ENCODE measurements at regions not wholly inside any gene's neighbourhood (a gene's known extent, or its start where the extent isn't known, plus 50 kb on each side); places are given as distances from the start of the nearest gene placed in this dataset.

DNA sequence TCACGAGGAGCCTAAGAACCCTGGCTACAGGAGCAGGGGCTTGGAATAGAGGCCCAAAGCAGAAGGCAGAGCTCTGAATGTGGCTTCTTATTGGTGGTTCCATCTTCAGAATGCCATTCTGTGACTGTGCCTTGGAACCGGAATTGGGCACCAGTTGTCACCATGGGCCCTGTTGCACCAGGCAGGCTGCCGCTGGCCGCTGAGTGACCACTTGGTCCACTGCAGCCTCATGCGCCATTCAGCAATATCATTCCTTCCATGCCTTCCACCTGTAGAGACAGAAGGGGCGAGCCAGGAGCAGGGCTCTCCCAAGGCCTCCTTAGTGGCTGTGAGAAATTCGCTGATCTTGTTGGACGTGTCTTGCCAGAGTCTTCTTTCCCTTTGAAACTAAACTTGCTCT, 270.3 kb upstream of the CHD6 start:
- TF ChIP-seq, protein P1, sequence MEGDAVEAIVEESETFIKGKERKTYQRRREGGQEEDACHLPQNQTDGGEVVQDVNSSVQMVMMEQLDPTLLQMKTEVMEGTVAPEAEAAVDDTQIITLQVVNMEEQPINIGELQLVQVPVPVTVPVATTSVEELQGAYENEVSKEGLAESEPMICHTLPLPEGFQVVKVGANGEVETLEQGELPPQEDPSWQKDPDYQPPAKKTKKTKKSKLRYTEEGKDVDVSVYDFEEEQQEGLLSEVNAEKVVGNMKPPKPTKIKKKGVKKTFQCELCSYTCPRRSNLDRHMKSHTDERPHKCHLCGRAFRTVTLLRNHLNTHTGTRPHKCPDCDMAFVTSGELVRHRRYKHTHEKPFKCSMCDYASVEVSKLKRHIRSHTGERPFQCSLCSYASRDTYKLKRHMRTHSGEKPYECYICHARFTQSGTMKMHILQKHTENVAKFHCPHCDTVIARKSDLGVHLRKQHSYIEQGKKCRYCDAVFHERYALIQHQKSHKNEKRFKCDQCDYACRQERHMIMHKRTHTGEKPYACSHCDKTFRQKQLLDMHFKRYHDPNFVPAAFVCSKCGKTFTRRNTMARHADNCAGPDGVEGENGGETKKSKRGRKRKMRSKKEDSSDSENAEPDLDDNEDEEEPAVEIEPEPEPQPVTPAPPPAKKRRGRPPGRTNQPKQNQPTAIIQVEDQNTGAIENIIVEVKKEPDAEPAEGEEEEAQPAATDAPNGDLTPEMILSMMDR (IDR thresholded peaks at IDR 0.05) = no peak
- Histone ChIP-seq H3K4me3 (no peak overlapping the region), H3K4me1 (no peaks in the 10 kb centered on the region), H3K27me3 (no peaks in the 10 kb centered on the region), H3K27ac (no peak overlapping the region), H3K9me3 (no peaks in the 10 kb centered on the region), H3K36me3 (no peaks in the 10 kb centered on the region)
- no peak for DNase-seq
- intact Hi-C loops (cut with DNase I; ENCODE audit: low total_unique reads) = no loop called here

DNA sequence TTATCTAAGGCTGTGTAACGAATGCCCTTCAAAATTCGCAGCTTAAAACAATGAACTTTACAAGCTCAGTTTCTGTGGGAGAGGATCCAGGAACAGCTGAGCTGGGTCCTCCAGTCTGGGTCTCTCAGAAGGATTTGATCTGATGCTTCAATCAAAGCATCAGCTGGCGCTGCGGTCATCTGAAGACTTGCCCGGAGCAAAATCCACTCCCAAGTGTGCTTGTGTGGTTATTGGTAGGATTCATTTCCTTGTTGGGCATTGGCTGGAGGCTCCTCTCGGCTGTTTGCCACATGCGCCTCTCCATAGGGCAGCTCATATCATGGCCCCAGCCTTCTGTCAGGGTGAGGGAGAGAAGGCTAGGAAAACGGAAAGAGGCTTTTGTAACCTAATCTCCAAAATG, 269.3 kb upstream of the CHD6 start:
- Histone ChIP-seq H3K27me3 (no peaks in the 10 kb centered on the region), H3K9me3 (no peaks in the 10 kb centered on the region), H3K27ac (no peak overlapping the region), H3K4me1 (no peaks in the 10 kb centered on the region), H3K4me3 (no peak overlapping the region), H3K36me3 (no peaks in the 10 kb centered on the region)
- TF ChIP-seq, protein P1 (IDR thresholded peaks at IDR 0.05) = no peak
- intact Hi-C loops (cut with DNase I; ENCODE audit: low total_unique reads) = no loop called here
- no peak for DNase-seq

DNA sequence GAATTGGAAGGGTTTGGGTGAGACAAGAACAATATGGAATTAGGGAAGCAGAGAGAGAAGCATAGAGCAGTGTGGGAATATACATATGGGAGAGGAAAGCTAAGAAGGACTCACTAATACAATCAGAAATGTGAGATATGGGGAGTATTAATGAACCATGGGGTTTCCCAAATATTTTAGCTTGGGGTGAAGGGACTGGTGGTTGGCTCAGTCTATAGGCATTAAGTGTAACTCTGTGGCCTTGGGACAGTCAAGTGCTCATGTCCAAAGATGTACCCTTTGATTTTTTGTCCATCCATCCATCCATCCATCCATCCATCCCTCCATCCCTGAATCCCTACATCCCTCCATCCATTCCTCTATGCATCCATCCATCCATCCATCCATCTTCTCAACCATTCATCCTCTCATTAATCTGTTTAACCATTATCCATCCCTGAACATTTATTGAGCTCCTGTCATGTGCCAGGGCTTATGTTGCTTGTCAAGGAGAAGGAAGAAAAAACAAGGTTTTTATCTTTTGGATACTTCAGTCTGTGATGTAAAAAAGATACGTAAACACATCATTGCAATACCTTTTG, 263.4 kb upstream of the CHD6 start:
- Histone ChIP-seq H3K4me3 (no peak overlapping the region), H3K9me3 (no peaks in the 10 kb centered on the region), H3K4me1 (no peaks in the 10 kb centered on the region), H3K36me3 (no peaks in the 10 kb centered on the region), H3K27ac (no peak overlapping the region), H3K27me3 (no peaks in the 10 kb centered on the region)
- TF ChIP-seq, protein P1 (IDR thresholded peaks at IDR 0.05) = no peak
- DNase-seq = no peak
- intact Hi-C loops (cut with DNase I; ENCODE audit: low total_unique reads) = no loop called here

DNA sequence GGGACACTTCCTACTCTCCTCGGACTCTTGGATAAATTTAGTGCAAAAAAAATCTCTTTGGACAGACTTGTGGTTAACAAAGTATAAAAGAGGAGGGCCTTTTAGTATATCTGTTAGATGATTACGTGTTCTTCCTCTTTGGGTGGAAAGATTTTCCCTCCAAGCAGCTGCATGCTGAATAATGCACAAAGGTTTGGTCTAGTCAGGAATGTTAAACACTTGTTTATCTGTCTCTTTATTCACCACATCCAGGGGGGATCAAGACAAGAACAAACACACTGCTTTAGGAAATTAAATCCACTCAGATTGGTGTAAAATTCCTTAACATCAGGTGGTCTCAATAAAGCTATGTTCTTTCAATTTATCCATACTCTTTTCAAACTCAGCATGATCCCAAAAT, 260.9 kb upstream of the CHD6 start:
- TF ChIP-seq, protein P1 (IDR thresholded peaks at IDR 0.05) = no peak
- no peaks in the 10 kb centered on the region for H3K36me3 ChIP-seq
- H3K4me1 ChIP-seq = no peaks in the 10 kb centered on the region
- no peak overlapping the region for H3K27ac ChIP-seq
- intact Hi-C loops (cut with DNase I; ENCODE audit: low total_unique reads) = no loop called here
- no peak overlapping the region for H3K4me3 ChIP-seq
- H3K27me3 ChIP-seq = no peaks in the 10 kb centered on the region
- no peak for DNase-seq
- no peaks in the 10 kb centered on the region for H3K9me3 ChIP-seq

DNA sequence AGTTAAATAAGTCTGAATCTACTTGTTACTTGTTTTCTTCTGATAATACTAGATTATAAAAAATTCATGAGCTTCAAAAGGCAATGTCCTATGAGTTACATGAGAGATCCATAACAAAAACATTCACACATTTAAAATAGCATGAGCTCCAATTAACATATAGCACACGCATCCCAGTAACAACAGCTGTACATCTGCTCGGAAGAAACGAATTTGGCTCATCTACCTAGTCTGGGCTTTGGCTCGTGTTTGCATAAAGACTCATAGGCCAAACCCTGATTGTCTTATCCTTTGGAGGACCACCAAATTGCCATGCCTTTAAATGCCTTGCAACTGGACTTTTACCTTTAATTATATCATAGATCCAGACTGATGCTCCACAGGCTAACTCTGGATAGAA, 259.7 kb upstream of the CHD6 start:
- Histone ChIP-seq H3K36me3 (no peaks in the 10 kb centered on the region), H3K9me3 (no peaks in the 10 kb centered on the region), H3K27me3 (no peaks in the 10 kb centered on the region), H3K4me3 (no peak overlapping the region), H3K4me1 (no peaks in the 10 kb centered on the region), H3K27ac (no peak overlapping the region)
- no peak for DNase-seq
- TF ChIP-seq, protein P1 (IDR thresholded peaks at IDR 0.05) = no peak
- intact Hi-C loops (cut with DNase I; ENCODE audit: low total_unique reads) = no loop called here

DNA sequence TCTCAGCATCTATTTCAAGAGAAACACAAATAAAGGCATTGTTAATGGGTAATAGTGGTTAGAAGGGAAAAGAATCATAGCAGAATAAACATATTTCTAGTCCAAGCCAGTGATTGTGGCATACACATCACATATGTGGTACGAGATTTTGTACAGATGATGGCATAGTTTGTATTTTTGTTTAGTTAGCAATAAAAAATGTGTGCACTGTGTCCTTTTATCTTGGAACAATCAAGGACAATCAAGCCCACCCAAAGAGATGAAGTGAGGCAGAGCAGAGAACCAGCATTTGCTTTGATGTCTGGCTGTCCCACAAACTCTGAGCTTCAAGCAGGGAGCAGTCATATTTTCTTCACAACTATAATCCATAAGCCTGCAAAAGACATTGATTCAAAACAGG, 256.5 kb upstream of the CHD6 start:
- no peaks in the 10 kb centered on the region for H3K27me3 ChIP-seq
- TF ChIP-seq, protein P1 (IDR thresholded peaks at IDR 0.05) = no peak
- H3K9me3 ChIP-seq = no peaks in the 10 kb centered on the region
- no peak overlapping the region for H3K4me3 ChIP-seq
- no peaks in the 10 kb centered on the region for H3K4me1 ChIP-seq
- no peak overlapping the region for H3K27ac ChIP-seq
- no peaks in the 10 kb centered on the region for H3K36me3 ChIP-seq
- no peak for DNase-seq
- intact Hi-C loops (cut with DNase I; ENCODE audit: low total_unique reads) = no loop called here

Data from tibial artery (tissue), 4 donors.